GM12864 (cell line): ENCODE measurements at regions not wholly inside any gene's neighbourhood (a gene's known extent, or its start where the extent isn't known, plus 50 kb on each side); places are given as distances from the start of the nearest gene placed in this dataset.

ENCODE experiments used
- DNase-seq: peaks from one replicate; pipeline ENCODE4 v3.0.0-alpha.2; 2011; ENCODE audit warnings: low read depth
- H3K4me3 ChIP-seq: 2 replicates; pipeline ENCODE4 v1.5.1; 2011; ENCODE audit warnings: mild to moderate bottlenecking, low read depth, low read length, control low read depth
- TF ChIP-seq, protein P1 (sequence below): IDR thresholded peaks from 2 replicates; pipeline ENCODE4 v1.5.1; 2011; ENCODE audit warnings: low read depth, mild to moderate bottlenecking, moderate library complexity, low read length, control low read depth, inconsistent platforms; ENCODE audit errors: missing control alignments

DNA sequence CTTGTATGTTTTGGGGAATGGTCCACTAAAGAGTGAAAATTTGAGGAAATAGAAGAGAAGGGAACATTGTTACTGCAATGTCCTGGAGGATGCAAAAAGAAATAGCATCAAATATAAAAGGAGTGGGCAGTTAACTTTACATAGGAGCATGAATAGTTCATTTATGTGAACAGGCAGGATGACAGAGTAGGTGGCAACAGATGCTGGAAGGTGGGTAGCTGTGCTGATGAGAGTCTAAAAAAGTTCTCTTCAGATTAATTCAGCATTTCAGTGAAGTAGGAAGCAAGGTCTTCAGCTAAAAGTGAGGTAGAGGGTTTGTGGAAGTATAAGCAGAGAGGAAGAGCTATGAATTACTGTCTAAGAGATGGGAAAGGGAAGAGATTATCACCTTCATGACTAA lies 276.5 kb downstream of the KIF2B start:
- DNase-seq, result no peak
- no peak overlapping the region for H3K4me3 ChIP-seq
- TF ChIP-seq, protein P1, sequence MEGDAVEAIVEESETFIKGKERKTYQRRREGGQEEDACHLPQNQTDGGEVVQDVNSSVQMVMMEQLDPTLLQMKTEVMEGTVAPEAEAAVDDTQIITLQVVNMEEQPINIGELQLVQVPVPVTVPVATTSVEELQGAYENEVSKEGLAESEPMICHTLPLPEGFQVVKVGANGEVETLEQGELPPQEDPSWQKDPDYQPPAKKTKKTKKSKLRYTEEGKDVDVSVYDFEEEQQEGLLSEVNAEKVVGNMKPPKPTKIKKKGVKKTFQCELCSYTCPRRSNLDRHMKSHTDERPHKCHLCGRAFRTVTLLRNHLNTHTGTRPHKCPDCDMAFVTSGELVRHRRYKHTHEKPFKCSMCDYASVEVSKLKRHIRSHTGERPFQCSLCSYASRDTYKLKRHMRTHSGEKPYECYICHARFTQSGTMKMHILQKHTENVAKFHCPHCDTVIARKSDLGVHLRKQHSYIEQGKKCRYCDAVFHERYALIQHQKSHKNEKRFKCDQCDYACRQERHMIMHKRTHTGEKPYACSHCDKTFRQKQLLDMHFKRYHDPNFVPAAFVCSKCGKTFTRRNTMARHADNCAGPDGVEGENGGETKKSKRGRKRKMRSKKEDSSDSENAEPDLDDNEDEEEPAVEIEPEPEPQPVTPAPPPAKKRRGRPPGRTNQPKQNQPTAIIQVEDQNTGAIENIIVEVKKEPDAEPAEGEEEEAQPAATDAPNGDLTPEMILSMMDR, result no peak

DNA sequence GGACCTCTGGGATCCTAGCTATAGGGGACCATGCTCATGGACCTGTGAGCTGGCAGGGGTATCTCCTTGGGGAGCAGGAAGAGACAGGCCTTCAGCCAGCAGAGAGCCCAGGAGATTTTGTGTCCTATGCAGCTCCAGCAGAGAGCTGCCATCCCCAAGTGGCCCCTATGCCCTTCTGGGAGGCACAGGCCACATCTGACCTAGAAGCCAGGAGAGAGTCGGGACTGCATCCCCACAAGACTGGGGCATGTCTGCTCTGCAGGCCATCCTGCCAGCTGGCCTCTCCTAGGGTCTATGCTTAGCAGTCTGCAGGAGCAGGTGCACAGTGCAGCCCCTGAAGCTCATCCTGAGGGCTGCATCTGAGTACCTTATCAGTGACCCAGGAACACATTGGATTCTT lies 279.5 kb downstream of the KIF2B start:
- no peak overlapping the region for H3K4me3 ChIP-seq
- no peak for DNase-seq
- TF ChIP-seq, protein P1, result no peak

DNA sequence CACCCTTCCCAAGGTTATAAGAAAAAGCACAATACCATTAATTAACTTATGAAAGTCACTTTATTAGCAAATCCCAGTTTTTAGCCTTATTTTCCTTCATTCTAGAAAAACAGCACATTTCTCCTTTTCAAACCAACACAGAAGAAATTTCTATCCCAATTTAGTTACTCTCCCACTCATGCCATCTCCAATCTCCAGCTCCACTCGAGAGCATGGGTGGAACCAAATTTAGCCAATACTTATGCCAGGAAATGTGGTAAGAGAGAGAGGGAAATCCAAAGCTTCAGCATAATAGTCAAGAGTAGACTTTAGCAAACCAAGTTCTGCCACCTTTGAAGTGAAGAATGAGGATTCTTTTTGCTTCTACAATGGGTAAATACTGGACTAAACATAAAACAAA lies 288.8 kb downstream of the KIF2B start:
- H3K4me3 ChIP-seq, result no peak overlapping the region
- TF ChIP-seq, protein P1, result no peak
- DNase-seq, result no peak

DNA sequence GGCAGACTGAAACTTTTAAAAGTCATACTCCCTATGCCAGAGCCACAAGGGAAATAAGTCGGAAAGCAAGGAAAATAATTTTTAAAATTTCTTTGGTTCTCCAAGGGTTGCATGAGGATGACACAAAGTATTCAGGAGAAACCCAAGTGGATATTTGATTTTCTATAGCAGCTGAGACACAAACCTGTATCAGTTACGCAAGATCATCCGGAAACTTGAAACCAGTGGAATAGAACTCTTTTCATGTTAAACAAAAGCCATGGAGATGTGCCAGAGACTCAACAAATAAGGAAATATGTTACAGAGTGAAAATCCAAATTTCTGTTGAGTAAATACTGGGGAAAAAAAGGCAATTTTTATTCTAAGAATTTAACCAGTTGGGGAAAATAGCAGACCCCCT lies 294.7 kb downstream of the KIF2B start:
- TF ChIP-seq, protein P1, result no peak
- DNase-seq, result no peak
- H3K4me3 ChIP-seq, result no peak overlapping the region

DNA sequence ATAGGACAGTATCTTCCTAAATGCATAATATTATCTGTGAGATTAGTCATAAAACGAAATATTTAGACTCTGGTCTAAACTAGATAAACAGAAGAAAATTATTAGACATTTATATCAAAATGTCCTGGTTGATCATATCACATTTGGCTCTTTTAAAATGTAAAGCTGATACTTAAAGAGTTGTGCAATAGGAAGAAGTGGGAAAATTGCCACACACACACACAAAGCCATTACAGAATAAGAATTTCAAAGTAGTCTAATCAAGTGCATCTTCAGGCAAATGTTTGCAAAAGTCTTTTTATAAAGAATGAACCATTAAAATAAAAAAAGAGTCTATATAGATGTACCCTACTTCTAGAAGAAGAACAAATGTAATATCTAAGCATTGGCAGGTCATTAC lies 301.7 kb downstream of the KIF2B start:
- TF ChIP-seq, protein P1, result no peak
- H3K4me3 ChIP-seq, result no peak overlapping the region
- no peak for DNase-seq

DNA sequence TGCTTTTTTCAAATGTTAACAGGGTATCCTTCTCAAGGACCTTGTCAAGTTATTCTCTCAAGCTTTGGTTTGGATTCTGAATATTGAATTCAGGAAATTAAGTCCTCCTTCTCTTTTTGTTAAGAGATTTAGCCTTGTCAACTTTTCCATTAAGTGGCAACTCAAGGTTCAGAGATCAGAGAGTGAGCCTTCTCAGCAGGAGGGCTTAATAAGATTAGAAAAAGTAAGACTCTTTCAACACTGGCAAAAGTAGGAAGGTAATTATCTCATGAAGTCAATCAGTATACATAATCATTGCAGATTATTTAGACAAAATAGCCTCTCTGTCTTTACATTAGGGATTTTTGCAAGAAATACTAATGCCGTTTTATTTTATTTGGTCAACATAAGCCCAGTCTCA lies 330.7 kb downstream of the KIF2B start:
- DNase-seq, result no peak
- TF ChIP-seq, protein P1, result no peak
- H3K4me3 ChIP-seq, result no peak overlapping the region

DNA sequence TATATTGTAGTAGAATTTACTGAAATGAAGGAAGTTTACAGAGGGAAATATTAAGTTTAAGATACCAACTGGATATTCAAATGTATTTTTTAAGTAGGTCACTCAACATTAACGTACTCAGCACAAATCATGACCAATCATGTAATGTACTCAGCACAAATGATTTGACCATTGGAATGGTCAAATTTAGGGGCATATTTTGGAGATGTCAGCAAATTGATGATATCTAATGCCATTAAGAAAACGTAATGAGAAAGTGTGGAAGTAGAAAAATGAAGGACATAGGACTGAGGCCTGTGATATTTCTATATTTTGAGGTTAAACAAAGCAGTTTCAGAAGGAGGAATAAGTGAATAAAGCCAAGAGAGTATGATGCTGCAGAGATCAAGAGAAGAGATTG lies 334.8 kb downstream of the KIF2B start:
- DNase-seq, result no peak
- H3K4me3 ChIP-seq, result no peak overlapping the region
- TF ChIP-seq, protein P1, result no peak
